GM12873 (cell line): ENCODE measurements at regions not wholly inside any gene's neighbourhood (a gene's known extent, or its start where the extent isn't known, plus 50 kb on each side); places are given as distances from the start of the nearest gene placed in this dataset.

Source experiments
- CTCF ChIP-seq: IDR thresholded peaks from 2 replicates; pipeline ENCODE4 v1.5.1; 2012; ENCODE audit warnings: low read depth, mild to moderate bottlenecking, moderate library complexity, low read length, control low read depth; ENCODE audit not compliant: insufficient read depth; ENCODE audit errors: missing control alignments

DNA sequence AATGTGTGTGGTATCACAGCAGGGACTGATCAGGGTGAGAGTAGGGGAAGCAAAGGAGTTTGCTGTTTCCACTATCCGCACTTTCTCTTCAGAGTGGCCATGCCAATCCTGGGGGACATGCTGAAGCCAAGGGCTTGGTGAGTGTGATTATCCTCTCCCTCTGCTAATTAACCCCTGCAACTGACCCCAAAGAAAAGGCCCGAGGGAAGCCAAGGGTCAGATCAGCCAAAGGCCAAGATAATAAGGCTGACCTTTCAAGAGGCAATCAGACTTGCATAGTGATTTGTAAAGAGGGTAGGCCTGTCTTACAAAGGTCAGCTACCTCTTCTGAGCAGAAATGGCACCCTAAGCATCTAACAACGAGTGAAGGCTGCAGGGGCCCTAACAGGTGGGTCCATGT is 420.5 kb upstream of the CPEB2 start:
- TF ChIP-seq CTCF = no peak

- TF ChIP-seq CTCF = no peak
These were observed 419.6 kb upstream of the CPEB2 start for GRCh38 chr4:14582677-14583076.

- no peak for TF ChIP-seq CTCF
These were observed 418.9 kb upstream of the CPEB2 start for GRCh38 chr4:14583331-14583730.

DNA sequence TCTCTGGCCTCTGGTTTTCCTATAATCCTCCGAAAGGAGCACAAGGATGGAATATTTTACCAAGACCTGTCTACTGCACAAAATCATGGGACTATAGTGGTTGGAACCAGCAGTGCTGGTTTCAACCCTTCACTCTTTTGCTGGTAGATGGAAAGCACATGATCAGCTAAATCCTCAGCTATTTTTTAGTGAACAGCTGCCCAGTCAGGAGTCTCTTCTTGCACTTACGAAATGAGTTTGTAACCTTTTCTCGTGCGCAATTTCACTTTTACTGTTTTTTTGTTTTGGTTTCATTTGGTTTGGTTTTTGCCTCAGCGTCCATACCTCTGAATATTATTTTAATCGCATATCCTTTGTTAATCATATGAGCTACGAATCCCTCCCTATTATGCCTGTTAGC is 418.5 kb upstream of the CPEB2 start:
- TF ChIP-seq CTCF = no peak

GRCh38 chr4:14592950-14593349 is 409.3 kb upstream of the CPEB2 start:
- TF ChIP-seq CTCF = no peak

- TF ChIP-seq CTCF = no peak
These were observed 406.3 kb upstream of the CPEB2 start for GRCh38 chr4:14596028-14596427.

- TF ChIP-seq CTCF = no peak
These were observed 405.8 kb upstream of the CPEB2 start for GRCh38 chr4:14596437-14596836.
